HUES64 (cell line): ENCODE measurements at regions not wholly inside any gene's neighbourhood (a gene's known extent, or its start where the extent isn't known, plus 50 kb on each side); places are given as distances from the start of the nearest gene placed in this dataset.

Experiments used
- H3K27ac ChIP-seq: 2 replicates; pipeline ENCODE4 v1.7.0; 2013; ENCODE audit warnings: low read depth, low read length, inconsistent platforms
- H3K27me3 ChIP-seq: 2 replicates; pipeline ENCODE4 v1.6.1; 2013; ENCODE audit warnings: mild to moderate bottlenecking, low read length; ENCODE audit not compliant: insufficient read depth
- H3K36me3 ChIP-seq: 2 replicates; pipeline ENCODE4 v1.6.1; 2013; ENCODE audit warnings: mild to moderate bottlenecking, low read length; ENCODE audit not compliant: insufficient read depth
- H3K4me1 ChIP-seq: 2 replicates; pipeline ENCODE4 v1.6.1; 2013; ENCODE audit warnings: mild to moderate bottlenecking, low read length, moderate library complexity; ENCODE audit not compliant: insufficient read depth
- H3K4me3 ChIP-seq: 2 replicates; pipeline ENCODE4 v1.5.1; 2013; ENCODE audit warnings: mild to moderate bottlenecking, low read length, moderate library complexity
- H3K9ac ChIP-seq: 2 replicates; pipeline ENCODE4 v1.6.1; 2013; ENCODE audit warnings: mild to moderate bottlenecking, low read depth, low read length
- H3K9me3 ChIP-seq: 2 replicates; pipeline ENCODE4 v1.6.1; 2013; ENCODE audit warnings: low read depth, low read length; ENCODE audit not compliant: insufficient read depth
- WGBS: fragments of 150-250, 120-280 bp; methylation state at CpG from one replicate; pipeline ENCODE4 v1.1.7; 2013; ENCODE audit warnings: missing lambda C conversion rate; 5-methylcytosine and 5-hydroxymethylcytosine counted together

- Histone ChIP-seq H3K27ac (no peak overlapping the region), H3K9ac (no peak overlapping the region), H3K27me3 (peaks cover 5% of the 10 kb centered on the region; the same call in 1 of the 2 replicates), H3K4me3 (no peak overlapping the region), H3K36me3 (no peaks in the 10 kb centered on the region), H3K4me1 (no peaks in the 10 kb centered on the region), H3K9me3 (no peaks in the 10 kb centered on the region)
- 93% methylated on average over 5 of the region's 5 CpGs for WGBS
Observed at GRCh38 chr2:20107776-20108175, 56.3 kb upstream of the LAPTM4A start.

- Histone ChIP-seq H3K4me1 (no peaks in the 10 kb centered on the region), H3K4me3 (no peak overlapping the region), H3K27me3 (peaks cover 5% of the 10 kb centered on the region; the same call in 1 of the 2 replicates), H3K9me3 (no peaks in the 10 kb centered on the region), H3K36me3 (no peaks in the 10 kb centered on the region), H3K27ac (no peak overlapping the region), H3K9ac (no peak overlapping the region)
- 94% methylated on average over 11 of the region's 11 CpGs for WGBS
Observed at GRCh38 chr2:20107352-20107751, 55.9 kb upstream of the LAPTM4A start.

- H3K9ac ChIP-seq: no peak overlapping the region
- no peaks in the 10 kb centered on the region for H3K4me1 ChIP-seq
- peak overlapping the region; percentile 44 for H3K4me3 ChIP-seq
- no peak overlapping the region for H3K27ac ChIP-seq
- no peaks in the 10 kb centered on the region for H3K9me3 ChIP-seq
- H3K36me3 ChIP-seq: no peaks in the 10 kb centered on the region
- H3K27me3 ChIP-seq: peaks cover 5% of the 10 kb centered on the region; the same call in 1 of the 2 replicates
- WGBS: 56% methylated on average over 34 of the region's 34 CpGs
Observed at GRCh38 chr2:20106746-20107145, 55.3 kb upstream of the LAPTM4A start.

- H3K27me3 ChIP-seq: peaks cover 5% of the 10 kb centered on the region; the same call in 1 of the 2 replicates
- H3K4me3 ChIP-seq: no peak overlapping the region
- WGBS: 78% methylated on average over 9 of the region's 9 CpGs
- no peaks in the 10 kb centered on the region for H3K36me3 ChIP-seq
- no peaks in the 10 kb centered on the region for H3K9me3 ChIP-seq
- H3K27ac ChIP-seq: no peak overlapping the region
- no peaks in the 10 kb centered on the region for H3K4me1 ChIP-seq
- no peak overlapping the region for H3K9ac ChIP-seq
Observed at GRCh38 chr2:20104900-20105545, 53.6 kb upstream of the LAPTM4A start.

- H3K27me3 ChIP-seq: peaks cover 5% of the 10 kb centered on the region; the same call in 1 of the 2 replicates
- H3K9ac ChIP-seq: no peak overlapping the region
- no peak overlapping the region for H3K4me3 ChIP-seq
- no peaks in the 10 kb centered on the region for H3K4me1 ChIP-seq
- no peaks in the 10 kb centered on the region for H3K9me3 ChIP-seq
- H3K27ac ChIP-seq: no peak overlapping the region
- H3K36me3 ChIP-seq: no peaks in the 10 kb centered on the region
- WGBS: 96% methylated on average over 2 of the region's 2 CpGs
Observed at GRCh38 chr2:20103530-20103929, 52.1 kb upstream of the LAPTM4A start.
